ENCODE measurements at regions not wholly inside any gene's neighbourhood (a gene's known extent, or its start where the extent isn't known, plus 50 kb on each side); places are given as distances from the start of the nearest gene placed in this dataset.
A peak's percentile ranks its signal among the peaks of the same experiment; 100 is the strongest.
"Not testable (repeated sequence)": the region's sequence is repeated elsewhere in the genome, so short reads cannot be mapped to it uniquely, and the experiment has no call there.

GRCh38 chr9:86624630-86625029 lies 270.4 kb upstream of the TUT7 start:
- DNase-seq (ENCODE audit: low read depth in 2 of 2): no peak

- peak in 1 of 2 experiments; percentile 2 for DNase-seq (ENCODE audit: low read depth in 2 of 2)
Observed at GRCh38 chr9:86614871-86615849, 260.9 kb upstream of the TUT7 start.

- DNase-seq (ENCODE audit: low read depth in 2 of 2): no peak
Observed at GRCh38 chr9:86613943-86614342, 259.7 kb upstream of the TUT7 start.

- not testable (repeated sequence) for DNase-seq (ENCODE audit: low read depth in 2 of 2)
Observed at GRCh38 chr9:86611534-86611933, 257.3 kb upstream of the TUT7 start.

- DNase-seq (ENCODE audit: low read depth in 2 of 2): no peak
Observed at GRCh38 chr9:86605303-86605702, 251.1 kb upstream of the TUT7 start.

GRCh38 chr9:86604741-86605140 lies 250.5 kb upstream of the TUT7 start:
- DNase-seq (ENCODE audit: low read depth in 2 of 2): no peak

- no peak for DNase-seq (ENCODE audit: low read depth in 2 of 2)
Observed at GRCh38 chr9:86602715-86603114, 248.5 kb upstream of the TUT7 start.

- no peak for DNase-seq (ENCODE audit: low read depth in 2 of 2)
Observed at GRCh38 chr9:86601697-86602096, 247.5 kb upstream of the TUT7 start.

GRCh38 chr9:86600977-86601376 lies 246.8 kb upstream of the TUT7 start:
- no peak for DNase-seq (ENCODE audit: low read depth in 2 of 2)

GRCh38 chr9:86600291-86600690 lies 246.1 kb upstream of the TUT7 start:
- no peak for DNase-seq (ENCODE audit: low read depth in 2 of 2)

- DNase-seq (ENCODE audit: low read depth in 2 of 2): no peak
Observed at GRCh38 chr9:86599561-86599960, 245.4 kb upstream of the TUT7 start.

- DNase-seq (ENCODE audit: low read depth in 2 of 2): no peak
Observed at GRCh38 chr9:86598411-86599239, 244.4 kb upstream of the TUT7 start.

GRCh38 chr9:86594724-86595123 lies 240.5 kb upstream of the TUT7 start:
- no peak for DNase-seq (ENCODE audit: low read depth in 2 of 2)

- no peak for DNase-seq (ENCODE audit: low read depth in 2 of 2)
Observed at GRCh38 chr9:86591472-86591871, 237.3 kb upstream of the TUT7 start.

GRCh38 chr9:86589730-86590129 lies 235.5 kb upstream of the TUT7 start:
- DNase-seq (ENCODE audit: low read depth in 2 of 2): no peak

GRCh38 chr9:86589273-86589672 lies 235.1 kb upstream of the TUT7 start:
- no peak for DNase-seq (ENCODE audit: low read depth in 2 of 2)

- DNase-seq (ENCODE audit: low read depth in 2 of 2): no peak
Observed at GRCh38 chr9:86586144-86586494, 231.9 kb upstream of the TUT7 start.

GRCh38 chr9:86585422-86586143 lies 231.4 kb upstream of the TUT7 start:
- DNase-seq (ENCODE audit: low read depth in 2 of 2): no peak

- no peak for DNase-seq (ENCODE audit: low read depth in 2 of 2)
Observed at GRCh38 chr9:86580688-86581087, 226.5 kb upstream of the TUT7 start.

GRCh38 chr9:86578722-86579121 lies 224.5 kb upstream of the TUT7 start:
- DNase-seq (ENCODE audit: low read depth in 2 of 2): no peak

GRCh38 chr9:86577420-86578333 lies 223.5 kb upstream of the TUT7 start:
- no peak for DNase-seq (ENCODE audit: low read depth in 2 of 2)

All from stimulated activated CD4-positive, alpha-beta T cell treated with anti-CD3 and anti-CD28 coated beads, Interleukin-12 subunit alpha, Interleukin-12 subunit beta, amount 100 ng/mL, for 24 hours (primary cell).